HepG2 (cell line): ENCODE measurements at regions not wholly inside any gene's neighbourhood (a gene's known extent, or its start where the extent isn't known, plus 50 kb on each side); places are given as distances from the start of the nearest gene placed in this dataset.

Experiments used
- ATAC-seq: fragments of 200-7000 bp; cut with Tn5 transposase; 3 replicates; pipeline ENCODE4 v1.9.1; 2020; ENCODE audit warnings: mild to moderate bottlenecking, moderate library complexity
- BruUV-seq: library from RNA; stranded (reverse); fragments of 400-500 nt; replicated peaks from 2 replicates; lab custom pipeline; 2021; lab: Mats Ljungman, UMichigan
- CTCF ChIA-PET: fragments of 300-600 bp; formaldehyde crosslinking; extraction: SDS; loops from one replicate; lab custom pipeline; 2021; ENCODE audit warnings: low total read pairs, inconsistent platforms, low intra/inter-chr PET ratio; lab: Yijun Ruan, JAX
- POLR2A ChIA-PET: fragments of 350-600 bp; sonication (Branson Sonifier 250); formaldehyde crosslinking; loops from one replicate; lab custom pipeline; 2020; ENCODE audit warnings: antibody characterized with exemption, inconsistent platforms; lab: Yijun Ruan, JAX
- DNase-seq: peaks from one replicate; pipeline ENCODE4 v3.0.0-alpha.2; 2015; ENCODE audit warnings: low spot score
- FAIRE-seq: peaks from 3 replicates; lab custom pipeline; 2011; peaks lifted over from hg19 to GRCh38; lab: Jason Lieb, UNC
- H2AFZ ChIP-seq: one replicate; pipeline ENCODE4 v1.6.1; 2011; ENCODE audit warnings: low read length, inconsistent platforms
- H3K27ac ChIP-seq: fragments of 300-600 bp; 3 replicates; pipeline ENCODE4 v1.8.0; 2011; ENCODE audit warnings: mixed run types, mild to moderate bottlenecking, mixed read lengths, low read length, inconsistent platforms; ENCODE audit not compliant: insufficient read depth; ENCODE audit errors: extremely low read length
- H3K27me3 ChIP-seq, 2 experiments: fragments of 200-600 bp in 1 of 2; 2 replicates in 1 of 2; 3 replicates in 1 of 2; pipeline versions ENCODE4 v1.6.0 to v1.8.0; 2011; ENCODE audit warnings: low read length in 2 of 2, mild to moderate bottlenecking in 2 of 2, moderate library complexity in 2 of 2, inconsistent platforms in 1 of 2; ENCODE audit not compliant: insufficient read depth in 2 of 2, control insufficient read depth in 1 of 2
- H3K36me3 ChIP-seq, 2 experiments: fragments of 200-600 bp in 1 of 2; replicated peaks in 1 of 2; 2 replicates in 1 of 2; 3 replicates in 1 of 2; pipeline versions ENCODE4 v1.5.1 to v1.8.0; 2011; ENCODE audit warnings: low read length in 2 of 2, inconsistent platforms in 1 of 2; ENCODE audit not compliant: insufficient read depth in 2 of 2, control insufficient read depth in 1 of 2
- H3K4me1 ChIP-seq: 2 replicates; pipeline ENCODE4 v1.5.1; 2012; ENCODE audit warnings: low read length, inconsistent platforms; ENCODE audit not compliant: insufficient read depth
- H3K4me2 ChIP-seq: 2 replicates; pipeline ENCODE4 v1.6.0; 2011; ENCODE audit warnings: low read depth, low read length, inconsistent platforms
- H3K4me3 ChIP-seq, 3 experiments: fragments of 200-600 bp in 1 of 3; sonication (generic), shearing (Covaris generic) in 1 of 3; replicated peaks in 1 of 3; 2 replicates each; pipeline ENCODE4 v1.5.1; 2011 to 2016; ENCODE audit warnings: low read length in 3 of 3, inconsistent platforms in 2 of 3, low read depth in 2 of 3, mild to moderate bottlenecking in 2 of 3, control low read depth in 1 of 3, mixed read lengths in 1 of 3; ENCODE audit not compliant: insufficient read depth in 1 of 3
- H3K79me2 ChIP-seq: one replicate; pipeline ENCODE4 v1.6.1; 2011; ENCODE audit warnings: low read length, inconsistent platforms; ENCODE audit not compliant: insufficient read depth
- H3K9ac ChIP-seq: 2 replicates; pipeline ENCODE4 v1.6.0; 2011; ENCODE audit warnings: mild to moderate bottlenecking, low read depth, low read length, inconsistent platforms; ENCODE audit not compliant: insufficient read depth
- H3K9me3 ChIP-seq: 2 replicates; pipeline ENCODE4 v1.5.1; 2012; ENCODE audit warnings: mild to moderate bottlenecking, low read length
- H4K20me1 ChIP-seq: 2 replicates; pipeline ENCODE4 v1.6.0; 2011; ENCODE audit warnings: inconsistent platforms, mild to moderate bottlenecking, low read length, moderate library complexity; ENCODE audit not compliant: insufficient read depth
- ELF4 ChIP-seq: sonication (generic); formaldehyde crosslinking; IDR thresholded peaks from 2 replicates; pipeline ENCODE4 v1.5.0; 2020; ENCODE audit warnings: missing genetic modification reagents, mild to moderate bottlenecking, moderate library complexity, borderline replicate concordance
- ESRRA ChIP-seq: sonication (generic); formaldehyde crosslinking; IDR thresholded peaks from 2 replicates; pipeline ENCODE4 v1.5.1; 2020; ENCODE audit warnings: mild to moderate bottlenecking, low read depth, missing genetic modification reagents
- ETV6 ChIP-seq: sonication (generic); formaldehyde crosslinking; conservative IDR thresholded peaks from 2 replicates; pipeline ENCODE4 v1.4.0; 2020; ENCODE audit warnings: missing genetic modification reagents
- FOXA1 ChIP-seq, 2 experiments: fragments of 450-650 bp in 1 of 2; sonication (generic) in 1 of 2; formaldehyde crosslinking in 1 of 2; IDR thresholded peaks; 2 replicates each; pipeline versions ENCODE4 v1.4.0 to v1.6.1; 2016 to 2020; ENCODE audit warnings: missing genetic modification reagents in 1 of 2
- GABPA ChIP-seq, 2 experiments: IDR thresholded peaks; 2 replicates each; pipeline ENCODE4 v1.6.1; 2011 to 2016; ENCODE audit warnings: low read depth in 2 of 2, low read length in 1 of 2, missing biosample characterization in 1 of 2, missing genetic modification characterization in 1 of 2
- GLI4 ChIP-seq: sonication (generic); formaldehyde crosslinking; IDR thresholded peaks from 2 replicates; pipeline ENCODE4 v1.5.1; 2020; ENCODE audit warnings: missing genetic modification reagents, mild to moderate bottlenecking, moderate library complexity, borderline replicate concordance
- HNF4A ChIP-seq: sonication (generic); formaldehyde crosslinking; IDR thresholded peaks from 2 replicates; pipeline ENCODE4 v1.4.0; 2020; ENCODE audit warnings: missing genetic modification reagents
- HOXA5 ChIP-seq: sonication (generic); formaldehyde crosslinking; IDR thresholded peaks from 2 replicates; pipeline ENCODE4 v1.4.0; 2020; ENCODE audit warnings: missing genetic modification reagents
- NONO ChIP-seq, 2 experiments: fragments of 450-650 bp in 1 of 2; sonication (generic) in 1 of 2; formaldehyde crosslinking in 1 of 2; IDR thresholded peaks in 1 of 2; conservative IDR thresholded peaks in 1 of 2; 2 replicates each; pipeline versions ENCODE4 v1.6.1 to v1.8.0; 2017 to 2022; ENCODE audit warnings: mild to moderate bottlenecking in 1 of 2, missing genetic modification reagents in 1 of 2, moderate library complexity in 1 of 2
- PITX1 ChIP-seq: sonication (generic); formaldehyde crosslinking; IDR thresholded peaks from 2 replicates; pipeline ENCODE4 v1.5.1; 2020; ENCODE audit warnings: mild to moderate bottlenecking, missing genetic modification reagents
- ZEB1 ChIP-seq: IDR thresholded peaks from 2 replicates; pipeline ENCODE4 v1.6.1; 2012; ENCODE audit warnings: mild to moderate bottlenecking, low read depth, inconsistent platforms; ENCODE audit not compliant: insufficient replicate concordance
- ZFYVE20 ChIP-seq: sonication (generic); formaldehyde crosslinking; IDR thresholded peaks from 2 replicates; pipeline ENCODE4 v1.8.0; 2023; ENCODE audit warnings: low read depth, mild to moderate bottlenecking, moderate library complexity, missing genetic modification reagents, borderline replicate concordance
- ZNF30 ChIP-seq: sonication (generic); formaldehyde crosslinking; IDR thresholded peaks from 2 replicates; pipeline ENCODE4 v1.5.0; 2020; ENCODE audit warnings: mild to moderate bottlenecking, missing genetic modification reagents
- ZNF34 ChIP-seq: sonication (generic); formaldehyde crosslinking; IDR thresholded peaks from 2 replicates; pipeline ENCODE4 v1.4.0; 2020; ENCODE audit warnings: mild to moderate bottlenecking, missing genetic modification reagents, borderline replicate concordance
- ZNF547 ChIP-seq: sonication (generic); formaldehyde crosslinking; IDR thresholded peaks from 2 replicates; pipeline ENCODE4 v1.5.1; 2020; ENCODE audit warnings: mild to moderate bottlenecking, missing genetic modification reagents
- ZNF572 ChIP-seq: sonication (generic); formaldehyde crosslinking; IDR thresholded peaks from 2 replicates; pipeline ENCODE4 v1.5.1; 2020; ENCODE audit warnings: mild to moderate bottlenecking, missing genetic modification reagents
- in situ Hi-C: cut with HindIII; loops from 2 replicates; pipeline ENCODE4 v1.10.0; 2017; ENCODE audit warnings: low pct_unique_long_range_greater_than_20kb; ENCODE audit not compliant: extremely low pct_ligation_motif_present
- intact Hi-C: fragments of 100-400 bp; cut with micrococcal nuclease; formaldehyde crosslinking; loops from one replicate; pipeline ENCODE4 v1.10.0; 2022; ENCODE audit not compliant: unreplicated experiment
- TF ChIP-seq, protein P1 (sequence below): sonication (generic); formaldehyde crosslinking; IDR thresholded peaks from 2 replicates; pipeline ENCODE4 v1.8.0; 2022; ENCODE audit warnings: low read depth, missing genetic modification reagents
- TF ChIP-seq, protein P2 (sequence below), 2 experiments: fragments of 450-650 bp in 1 of 2; sonication (generic) in 1 of 2; formaldehyde crosslinking; IDR thresholded peaks; 2 replicates each; pipeline versions ENCODE4 v1.5.0 to v1.8.0; 2020 to 2022; ENCODE audit warnings: mild to moderate bottlenecking in 1 of 2, missing genetic modification reagents in 1 of 2

DNA sequence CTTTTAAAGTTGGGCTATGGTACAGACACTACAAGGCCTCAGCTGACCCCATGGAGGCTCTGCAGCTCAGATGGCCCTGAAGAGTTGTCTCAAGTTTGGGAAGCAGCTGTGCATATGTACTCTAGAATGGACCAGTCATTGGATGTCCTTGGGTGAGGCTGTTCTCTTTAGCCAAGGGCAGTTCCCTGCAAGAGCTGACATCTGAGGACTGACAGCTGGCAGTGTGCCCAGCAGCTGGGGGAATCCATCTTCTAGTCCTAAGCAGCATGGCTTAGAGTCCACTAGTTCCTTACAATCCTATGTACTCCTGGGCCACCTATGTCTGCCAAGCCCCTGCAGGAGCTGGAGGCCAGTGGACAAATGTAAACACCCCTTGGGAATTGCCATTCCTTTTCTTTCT lies 76.5 kb downstream of the C11orf91 start:
- in situ Hi-C loops, result no loop called here
- ATAC-seq, result no peak

More for the DNA sequence above, 76.5 kb downstream of the C11orf91 start:
- no peaks in the 10 kb centered on the region for H3K36me3 ChIP-seq
- DNase-seq, result no peak
- ChIA-PET CTCF (no interaction called here), POLR2A (no interaction called here)
- no TSS peak for BruUV-seq
- no peaks in the 10 kb centered on the region for H3K79me2 ChIP-seq
- H3K27me3 ChIP-seq, result peaks cover 0 to 15% of the 10 kb centered on the region in 2 experiments; a peak in 1 of 5 replicates
- H3K9me3 ChIP-seq, result no peaks in the 10 kb centered on the region
- H2AFZ ChIP-seq, result no peak overlapping the region
- H3K27ac ChIP-seq, result no peak overlapping the region
- no peak overlapping the region for H3K4me3 ChIP-seq
- H4K20me1 ChIP-seq, result no peaks in the 10 kb centered on the region
- FAIRE-seq, result no peak
- intact Hi-C loops, result no loop called here
- no peak for TF ChIP-seq ESRRA (CRISPR knock-in tag)
- TF ChIP-seq ZNF547 (CRISPR knock-in tag), result no peak
- TF ChIP-seq ZNF572 (CRISPR knock-in tag), result no peak
- TF ChIP-seq ZEB1, result no peak
- TF ChIP-seq, protein P1, sequence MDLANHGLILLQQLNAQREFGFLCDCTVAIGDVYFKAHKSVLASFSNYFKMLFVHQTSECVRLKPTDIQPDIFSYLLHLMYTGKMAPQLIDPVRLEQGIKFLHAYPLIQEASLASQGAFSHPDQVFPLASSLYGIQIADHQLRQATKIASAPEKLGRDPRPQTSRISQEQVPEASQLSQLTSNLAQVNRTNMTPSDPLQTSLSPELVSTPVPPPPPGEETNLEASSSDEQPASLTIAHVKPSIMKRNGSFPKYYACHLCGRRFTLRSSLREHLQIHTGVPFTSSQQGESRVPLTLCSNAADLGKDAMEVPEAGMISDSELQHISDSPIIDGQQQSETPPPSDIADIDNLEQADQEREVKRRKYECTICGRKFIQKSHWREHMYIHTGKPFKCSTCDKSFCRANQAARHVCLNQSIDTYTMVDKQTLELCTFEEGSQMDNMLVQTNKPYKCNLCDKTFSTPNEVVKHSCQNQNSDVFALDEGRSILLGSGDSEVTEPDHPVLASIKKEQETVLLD (CRISPR knock-in tag), result no peak
- TF ChIP-seq, protein P2, sequence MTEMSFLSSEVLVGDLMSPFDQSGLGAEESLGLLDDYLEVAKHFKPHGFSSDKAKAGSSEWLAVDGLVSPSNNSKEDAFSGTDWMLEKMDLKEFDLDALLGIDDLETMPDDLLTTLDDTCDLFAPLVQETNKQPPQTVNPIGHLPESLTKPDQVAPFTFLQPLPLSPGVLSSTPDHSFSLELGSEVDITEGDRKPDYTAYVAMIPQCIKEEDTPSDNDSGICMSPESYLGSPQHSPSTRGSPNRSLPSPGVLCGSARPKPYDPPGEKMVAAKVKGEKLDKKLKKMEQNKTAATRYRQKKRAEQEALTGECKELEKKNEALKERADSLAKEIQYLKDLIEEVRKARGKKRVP (CRISPR knock-in tag; IDR thresholded peaks at IDR 0.05), result no peak
- TF ChIP-seq ELF4 (CRISPR knock-in tag), result no peak
- no peak for TF ChIP-seq GABPA (IDR thresholded peaks at IDR 0.05; ENCODE audit: low read depth, low read length)
- TF ChIP-seq GABPA (CRISPR knock-in tag; IDR thresholded peaks at IDR 0.05; ENCODE audit: low read depth), result no peak
- TF ChIP-seq HNF4A (CRISPR knock-in tag), result no peak
- TF ChIP-seq ETV6 (CRISPR knock-in tag), result no peak
- TF ChIP-seq FOXA1 (IDR thresholded peaks at IDR 0.05), result no peak
- TF ChIP-seq FOXA1 (CRISPR knock-in tag; IDR thresholded peaks at IDR 0.05), result no peak
- TF ChIP-seq GLI4 (CRISPR knock-in tag), result no peak
- TF ChIP-seq NONO (IDR thresholded peaks at IDR 0.05), result no peak
- no peak for TF ChIP-seq NONO (CRISPR knock-in tag; conservative IDR thresholded peaks at IDR 0.05)
- no peak for TF ChIP-seq PITX1 (CRISPR knock-in tag)
- TF ChIP-seq HOXA5 (CRISPR knock-in tag), result no peak
- no peak for TF ChIP-seq ZNF34 (CRISPR knock-in tag)
- TF ChIP-seq ZFYVE20, result no peak
- no peak for TF ChIP-seq ZNF30 (CRISPR knock-in tag)
- H3K4me1 ChIP-seq, result no peaks in the 10 kb centered on the region
- no peak overlapping the region for H3K9ac ChIP-seq
- H3K4me2 ChIP-seq, result no peak overlapping the region
